ENCODE measurements at regions not wholly inside any gene's neighbourhood (a gene's known extent, or its start where the extent isn't known, plus 50 kb on each side); places are given as distances from the start of the nearest gene placed in this dataset.
"Not testable (repeated sequence)": the region's sequence is repeated elsewhere in the genome, so short reads cannot be mapped to it uniquely, and the experiment has no call there.

DNA sequence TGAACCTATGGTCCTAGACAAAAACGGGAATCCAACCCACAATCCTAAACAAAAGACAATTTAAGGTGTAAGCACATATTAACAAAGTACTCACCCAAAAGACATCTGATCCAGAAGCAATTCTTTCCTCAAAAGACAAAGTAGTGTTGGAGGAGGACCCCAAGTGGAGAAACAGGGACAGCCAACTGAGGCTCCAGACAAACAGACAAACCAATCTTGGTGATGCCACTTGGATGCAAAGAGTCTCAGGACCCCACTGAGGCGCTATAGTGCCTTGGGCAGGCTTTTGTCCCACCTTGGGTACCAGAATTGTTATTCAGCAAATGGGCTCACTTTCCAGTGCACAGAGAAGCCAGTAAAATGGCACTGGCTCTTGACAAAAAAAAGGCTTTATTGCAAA is 613.8 kb downstream of the DIPK2A start:
- Histone ChIP-seq H3K4me1 (ENCODE audit: control insufficient read depth, insufficient read depth, low read length) (no peaks in the 10 kb centered on the region), H3K36me3 (ENCODE audit: control insufficient read depth, insufficient read depth, low read length) (no peaks in the 10 kb centered on the region), H3K9me3 (ENCODE audit: control insufficient read depth, low read length) (no peaks in the 10 kb centered on the region), H3K27me3 (ENCODE audit: control insufficient read depth, insufficient read depth, low read length, poor library complexity, severe bottlenecking) (no peaks in the 10 kb centered on the region), H3K4me3 (ENCODE audit: insufficient read depth, low read depth, low read length) (no peak overlapping the region), H3K27ac (ENCODE audit: insufficient read depth, low read depth, low read length, poor library complexity, severe bottlenecking) (no peak overlapping the region)
- 96 to 97% methylated on average over 2 of the region's 2 CpGs for WGBS, 2 experiments

DNA sequence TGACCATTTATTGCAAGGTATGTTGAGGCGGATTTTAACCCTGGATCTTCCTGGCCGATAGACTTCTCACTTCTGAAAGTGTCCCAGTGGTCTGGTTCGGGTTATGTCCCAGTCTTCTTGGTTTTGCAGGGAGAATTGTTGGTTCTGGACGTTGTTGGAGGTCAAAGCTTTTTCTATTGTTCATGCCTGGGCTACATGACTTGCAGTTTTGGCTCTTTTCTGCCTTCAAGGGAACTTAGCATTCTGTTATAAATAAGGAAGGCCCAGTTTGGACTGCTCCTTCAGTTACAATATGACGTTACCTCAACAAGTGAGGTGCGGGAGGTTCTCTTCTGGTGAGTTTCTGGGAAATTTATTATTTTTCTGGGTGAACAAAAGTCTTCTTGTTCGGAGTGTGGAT is 614.3 kb downstream of the DIPK2A start:
- no peaks in the 10 kb centered on the region for H3K27me3 ChIP-seq (ENCODE audit: control insufficient read depth, insufficient read depth, low read length, poor library complexity, severe bottlenecking)
- no peaks in the 10 kb centered on the region for H3K9me3 ChIP-seq (ENCODE audit: control insufficient read depth, low read length)
- H3K4me3 ChIP-seq (ENCODE audit: insufficient read depth, low read depth, low read length), result no peak overlapping the region
- no peak overlapping the region for H3K27ac ChIP-seq (ENCODE audit: insufficient read depth, low read depth, low read length, poor library complexity, severe bottlenecking)
- H3K4me1 ChIP-seq (ENCODE audit: control insufficient read depth, insufficient read depth, low read length), result no peaks in the 10 kb centered on the region
- 93 to 96% methylated on average over 7 of the region's 7 CpGs for WGBS, 2 experiments
- H3K36me3 ChIP-seq (ENCODE audit: control insufficient read depth, insufficient read depth, low read length), result no peaks in the 10 kb centered on the region

DNA sequence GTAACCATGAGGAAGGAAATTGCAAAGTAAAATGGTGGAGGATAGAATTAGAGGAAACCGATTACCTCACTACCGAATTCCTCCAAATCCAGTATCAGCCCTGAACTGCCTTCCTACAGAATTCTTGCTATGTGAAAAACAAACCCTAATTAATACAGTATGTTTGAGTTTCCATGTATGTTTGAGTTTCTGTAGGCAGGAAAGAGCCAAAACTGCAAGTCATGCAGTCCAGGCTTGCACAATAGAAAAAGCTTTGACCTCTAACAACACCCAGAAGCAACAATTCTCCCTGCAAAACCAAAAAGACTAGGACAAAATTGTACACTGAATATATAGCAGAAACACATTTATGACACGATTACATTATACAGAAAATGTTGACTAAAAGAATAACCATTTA is 614.8 kb downstream of the DIPK2A start:
- no peaks in the 10 kb centered on the region for H3K4me1 ChIP-seq (ENCODE audit: control insufficient read depth, insufficient read depth, low read length)
- H3K36me3 ChIP-seq (ENCODE audit: control insufficient read depth, insufficient read depth, low read length), result no peaks in the 10 kb centered on the region
- no peaks in the 10 kb centered on the region for H3K9me3 ChIP-seq (ENCODE audit: control insufficient read depth, low read length)
- no peak overlapping the region for H3K27ac ChIP-seq (ENCODE audit: insufficient read depth, low read depth, low read length, poor library complexity, severe bottlenecking)
- no peak overlapping the region for H3K4me3 ChIP-seq (ENCODE audit: insufficient read depth, low read depth, low read length)
- no peaks in the 10 kb centered on the region for H3K27me3 ChIP-seq (ENCODE audit: control insufficient read depth, insufficient read depth, low read length, poor library complexity, severe bottlenecking)
- WGBS, 2 experiments, result 90% methylated on average over 2 of the region's 3 CpGs; no CpG with 5 or more reads in 1 of the 2 experiments

DNA sequence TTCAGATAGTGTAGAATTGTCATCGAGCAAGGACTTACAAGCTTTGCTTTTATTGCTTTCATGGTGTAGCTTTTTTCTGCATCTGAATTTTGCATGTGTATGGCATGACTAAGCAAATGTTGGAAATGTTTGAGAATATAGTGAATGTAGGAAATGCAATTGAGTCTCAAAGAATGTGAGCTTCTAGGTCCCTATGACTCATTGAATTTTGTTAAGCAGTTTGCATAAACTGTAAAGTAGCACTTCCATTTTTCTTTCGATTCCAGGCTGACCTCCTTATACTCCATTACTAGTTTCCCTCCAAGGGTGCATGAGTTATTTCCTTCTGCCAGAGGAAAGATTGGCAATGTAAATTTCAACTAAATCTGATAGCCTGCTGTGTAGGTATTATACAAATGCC is 619.2 kb downstream of the DIPK2A start:
- no peaks in the 10 kb centered on the region for H3K4me1 ChIP-seq (ENCODE audit: control insufficient read depth, insufficient read depth, low read length)
- H3K9me3 ChIP-seq (ENCODE audit: control insufficient read depth, low read length), result no peaks in the 10 kb centered on the region
- WGBS, 2 experiments, result 65 to 80% methylated on average over 1 to 2 of the region's 2 CpGs
- H3K27ac ChIP-seq (ENCODE audit: insufficient read depth, low read depth, low read length, poor library complexity, severe bottlenecking), result no peak overlapping the region
- no peaks in the 10 kb centered on the region for H3K27me3 ChIP-seq (ENCODE audit: control insufficient read depth, insufficient read depth, low read length, poor library complexity, severe bottlenecking)
- H3K36me3 ChIP-seq (ENCODE audit: control insufficient read depth, insufficient read depth, low read length), result no peaks in the 10 kb centered on the region
- H3K4me3 ChIP-seq (ENCODE audit: insufficient read depth, low read depth, low read length), result no peak overlapping the region

- H3K9me3 ChIP-seq (ENCODE audit: control insufficient read depth, low read length), result no peaks in the 10 kb centered on the region
- no peak overlapping the region for H3K4me3 ChIP-seq (ENCODE audit: insufficient read depth, low read depth, low read length)
- no peaks in the 10 kb centered on the region for H3K4me1 ChIP-seq (ENCODE audit: control insufficient read depth, insufficient read depth, low read length)
- H3K27ac ChIP-seq (ENCODE audit: insufficient read depth, low read depth, low read length, poor library complexity, severe bottlenecking), result no peak overlapping the region
- H3K36me3 ChIP-seq (ENCODE audit: control insufficient read depth, insufficient read depth, low read length), result no peaks in the 10 kb centered on the region
- H3K27me3 ChIP-seq (ENCODE audit: control insufficient read depth, insufficient read depth, low read length, poor library complexity, severe bottlenecking), result no peaks in the 10 kb centered on the region
- WGBS, 2 experiments, result 92 to 94% methylated on average over 4 of the region's 4 CpGs
These were observed 622.3 kb downstream of the DIPK2A start for GRCh38 chr3:144593881-144594280.

DNA sequence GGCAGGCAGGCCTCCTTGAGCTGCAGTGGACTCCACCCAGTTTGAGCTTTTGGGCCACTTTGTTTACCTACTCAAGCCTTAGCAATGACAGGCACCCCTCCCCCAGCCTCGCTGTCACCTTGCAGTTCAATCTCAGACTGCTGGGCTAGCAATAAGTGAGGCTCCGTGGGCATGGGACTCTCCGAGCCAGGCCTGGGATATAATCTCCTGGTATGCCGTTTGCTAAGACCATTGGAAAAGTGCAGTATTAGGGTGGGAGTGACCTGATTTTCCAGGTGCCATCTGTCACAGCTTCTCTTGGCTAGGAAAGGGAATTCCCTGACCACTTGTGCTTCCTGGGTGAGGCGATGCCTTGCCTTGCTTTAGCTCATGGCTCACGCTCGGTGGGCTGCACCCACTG is 648.6 kb downstream of the DIPK2A start:
- 94 to 96% methylated on average over 7 of the region's 7 CpGs for WGBS, 2 experiments
- not testable (repeated sequence) for H3K4me3 ChIP-seq (ENCODE audit: insufficient read depth, low read depth, low read length); H3K27ac ChIP-seq (ENCODE audit: insufficient read depth, low read depth, low read length, poor library complexity, severe bottlenecking); H3K36me3 ChIP-seq (ENCODE audit: control insufficient read depth, insufficient read depth, low read length); H3K4me1 ChIP-seq (ENCODE audit: control insufficient read depth, insufficient read depth, low read length); H3K9me3 ChIP-seq (ENCODE audit: control insufficient read depth, low read length); H3K27me3 ChIP-seq (ENCODE audit: control insufficient read depth, insufficient read depth, low read length, poor library complexity, severe bottlenecking)

- Histone ChIP-seq H3K36me3 (ENCODE audit: control insufficient read depth, insufficient read depth, low read length) (no peaks in the 10 kb centered on the region), H3K4me3 (ENCODE audit: insufficient read depth, low read depth, low read length) (no peak overlapping the region), H3K4me1 (ENCODE audit: control insufficient read depth, insufficient read depth, low read length) (no peaks in the 10 kb centered on the region), H3K27me3 (ENCODE audit: control insufficient read depth, insufficient read depth, low read length, poor library complexity, severe bottlenecking) (no peaks in the 10 kb centered on the region), H3K9me3 (ENCODE audit: control insufficient read depth, low read length) (no peaks in the 10 kb centered on the region), H3K27ac (ENCODE audit: insufficient read depth, low read depth, low read length, poor library complexity, severe bottlenecking) (no peak overlapping the region)
- WGBS, 2 experiments, result 93 to 95% methylated on average over 3 of the region's 3 CpGs
These were observed 651.2 kb downstream of the DIPK2A start for GRCh38 chr3:144622845-144623244.

- 73% methylated on average over 2 of the region's 2 CpGs; no CpG with 5 or more reads in 1 of the 2 experiments for WGBS, 2 experiments
- H3K36me3 ChIP-seq (ENCODE audit: control insufficient read depth, insufficient read depth, low read length), result no peaks in the 10 kb centered on the region
- H3K4me1 ChIP-seq (ENCODE audit: control insufficient read depth, insufficient read depth, low read length), result no peaks in the 10 kb centered on the region
- H3K4me3 ChIP-seq (ENCODE audit: insufficient read depth, low read depth, low read length), result no peak overlapping the region
- H3K27ac ChIP-seq (ENCODE audit: insufficient read depth, low read depth, low read length, poor library complexity, severe bottlenecking), result no peak overlapping the region
- no peaks in the 10 kb centered on the region for H3K9me3 ChIP-seq (ENCODE audit: control insufficient read depth, low read length)
- H3K27me3 ChIP-seq (ENCODE audit: control insufficient read depth, insufficient read depth, low read length, poor library complexity, severe bottlenecking), result no peaks in the 10 kb centered on the region
These were observed 653.0 kb downstream of the DIPK2A start for GRCh38 chr3:144624656-144625055.

- no peak overlapping the region for H3K27ac ChIP-seq (ENCODE audit: insufficient read depth, low read depth, low read length, poor library complexity, severe bottlenecking)
- no peaks in the 10 kb centered on the region for H3K27me3 ChIP-seq (ENCODE audit: control insufficient read depth, insufficient read depth, low read length, poor library complexity, severe bottlenecking)
- H3K4me1 ChIP-seq (ENCODE audit: control insufficient read depth, insufficient read depth, low read length), result no peaks in the 10 kb centered on the region
- H3K36me3 ChIP-seq (ENCODE audit: control insufficient read depth, insufficient read depth, low read length), result no peaks in the 10 kb centered on the region
- no peaks in the 10 kb centered on the region for H3K9me3 ChIP-seq (ENCODE audit: control insufficient read depth, low read length)
- no peak overlapping the region for H3K4me3 ChIP-seq (ENCODE audit: insufficient read depth, low read depth, low read length)
These were observed 655.2 kb downstream of the DIPK2A start for GRCh38 chr3:144626835-144627234.

DNA sequence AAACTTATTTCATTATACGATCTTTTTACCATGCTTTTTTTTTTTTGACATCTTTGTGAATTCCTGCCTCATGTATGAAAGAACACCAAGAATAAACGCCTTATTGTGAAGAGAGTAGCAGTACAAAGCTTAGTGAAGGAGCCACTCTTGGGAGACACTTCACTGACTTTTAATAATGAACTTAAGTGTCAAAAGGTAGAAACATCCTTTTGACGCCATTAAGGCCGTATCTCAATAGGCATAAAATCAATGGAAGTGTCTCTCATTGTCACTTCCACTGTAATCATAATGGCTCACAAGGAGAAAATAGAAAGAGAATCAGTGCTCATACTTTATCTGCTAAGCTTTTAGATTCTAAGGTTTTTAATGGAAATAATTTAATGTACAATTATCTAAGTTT is 657.8 kb downstream of the DIPK2A start:
- WGBS, 2 experiments, result 86 to 98% methylated on average over 4 of the region's 4 CpGs
- no peaks in the 10 kb centered on the region for H3K36me3 ChIP-seq (ENCODE audit: control insufficient read depth, insufficient read depth, low read length)
- H3K4me3 ChIP-seq (ENCODE audit: insufficient read depth, low read depth, low read length), result no peak overlapping the region
- no peaks in the 10 kb centered on the region for H3K27me3 ChIP-seq (ENCODE audit: control insufficient read depth, insufficient read depth, low read length, poor library complexity, severe bottlenecking)
- H3K4me1 ChIP-seq (ENCODE audit: control insufficient read depth, insufficient read depth, low read length), result no peaks in the 10 kb centered on the region
- no peak overlapping the region for H3K27ac ChIP-seq (ENCODE audit: insufficient read depth, low read depth, low read length, poor library complexity, severe bottlenecking)
- no peaks in the 10 kb centered on the region for H3K9me3 ChIP-seq (ENCODE audit: control insufficient read depth, low read length)

GRCh38 chr3:144636833-144637232 is 665.2 kb downstream of the DIPK2A start:
- Histone ChIP-seq H3K27ac (ENCODE audit: insufficient read depth, low read depth, low read length, poor library complexity, severe bottlenecking) (no peak overlapping the region), H3K27me3 (ENCODE audit: control insufficient read depth, insufficient read depth, low read length, poor library complexity, severe bottlenecking) (no peaks in the 10 kb centered on the region), H3K4me1 (ENCODE audit: control insufficient read depth, insufficient read depth, low read length) (no peaks in the 10 kb centered on the region), H3K9me3 (ENCODE audit: control insufficient read depth, low read length) (no peaks in the 10 kb centered on the region), H3K36me3 (ENCODE audit: control insufficient read depth, insufficient read depth, low read length) (no peaks in the 10 kb centered on the region), H3K4me3 (ENCODE audit: insufficient read depth, low read depth, low read length) (no peak overlapping the region)
- 69 to 79% methylated on average over 2 of the region's 2 CpGs for WGBS, 2 experiments

All from ectodermal cell (in vitro differentiated cells).